ENCODE measurements at regions not wholly inside any gene's neighbourhood (a gene's known extent, or its start where the extent isn't known, plus 50 kb on each side); places are given as distances from the start of the nearest gene placed in this dataset.

- Histone ChIP-seq H3K9ac (replicated peaks; ENCODE audit: extremely low read depth, insufficient read depth, low read length) (no peak overlapping the region), H3K9me1 (replicated peaks; ENCODE audit: control insufficient read depth, extremely low read depth, insufficient read depth, low read length) (no peaks in the 10 kb centered on the region), H3K4me3 (replicated peaks in 1 of 3; ENCODE audit: insufficient read depth in 1 of 3, low read depth in 1 of 3, low read length in 3 of 3) (no peak overlapping the region), H3K27me3 (ENCODE audit: control insufficient read depth in 2 of 2, insufficient read depth in 2 of 2, low read length in 2 of 2) (no peaks in the 10 kb centered on the region), H3K79me2 (ENCODE audit: control insufficient read depth, insufficient read depth, low read length) (no peaks in the 10 kb centered on the region), H4K20me1 (replicated peaks; ENCODE audit: control insufficient read depth, extremely low read depth, insufficient read depth, low read length) (no peaks in the 10 kb centered on the region), H3K4me2 (ENCODE audit: insufficient read depth, low read length) (no peak overlapping the region), H3K27ac (ENCODE audit: insufficient read depth, low read depth, low read length) (no peak overlapping the region), H3K4me1 (ENCODE audit: control insufficient read depth, extremely low read depth, insufficient read depth, low read length) (no peaks in the 10 kb centered on the region), H3K9me3 (replicated peaks; ENCODE audit: control insufficient read depth, insufficient read depth, low read length) (no peaks in the 10 kb centered on the region), H2AFZ (ENCODE audit: low read depth, low read length) (no peak overlapping the region), H3K36me3 (ENCODE audit: control insufficient read depth in 2 of 2, extremely low read depth in 1 of 2, insufficient read depth in 2 of 2, low read length in 2 of 2) (no peaks in the 10 kb centered on the region)
- intact Hi-C loops (cut with micrococcal nuclease) = no loop called here
- ChIA-PET POLR2A (no interaction called here), CTCF (no interaction called here)
- no peak for TF ChIP-seq EZH2 (IDR thresholded peaks at IDR 0.05; ENCODE audit: borderline replicate concordance, low read depth, low read length, severe bottlenecking)
- TF ChIP-seq MAX (IDR thresholded peaks at IDR 0.05; ENCODE audit: insufficient read depth, insufficient read length) = no peak
- no peak for TF ChIP-seq JUN (IDR thresholded peaks at IDR 0.05; ENCODE audit: borderline replicate concordance, insufficient read depth, insufficient read length, low read depth)
- TF ChIP-seq CTCF (IDR thresholded peaks at IDR 0.05; ENCODE audit: extremely low read depth in 1 of 2, insufficient read depth in 1 of 2, low read depth in 1 of 2, low read length in 2 of 2) = no peak
- no peak for TF ChIP-seq POLR2AphosphoS5 (IDR thresholded peaks at IDR 0.05; ENCODE audit: insufficient read depth, low read depth, low read length)
- no peak for TF ChIP-seq POLR2A (IDR thresholded peaks at IDR 0.05; ENCODE audit: low read depth, low read length)
- no peak for TF ChIP-seq GATA2 (IDR thresholded peaks at IDR 0.05; ENCODE audit: insufficient read depth, insufficient read length, low read depth, low read length)
- TF ChIP-seq FOS (IDR thresholded peaks at IDR 0.05; ENCODE audit: borderline replicate concordance, insufficient read depth, low read length) = no peak
- TF ChIP-seq MYC (IDR thresholded peaks at IDR 0.05; ENCODE audit: low read depth, low read length) = no peak
- no peak for DNase-seq (ENCODE audit: low read depth, low spot score)
- no peak for FAIRE-seq
- dilution Hi-C loops (cut with MboI; ENCODE audit: extremely low pct_ligation_motif_present, low sequenced_read_pairs) = no loop called here
- no TSS peak for BruUV-seq (replicated peaks)
Measured at GRCh38 chr2:239689985-239690384, 289.2 kb upstream of the HDAC4 start.
